Parathyroid adenoma (tissue), 2 donors: ENCODE measurements at regions not wholly inside any gene's neighbourhood (a gene's known extent, or its start where the extent isn't known, plus 50 kb on each side); places are given as distances from the start of the nearest gene placed in this dataset.
A peak's percentile ranks its signal among the peaks of the same experiment; 100 is the strongest.

ENCODE experiments used
- H2AFZ ChIP-seq: fragments of 300-600 bp; sonication (generic); one replicate; pipeline ENCODE4 v1.7.0; 2017; ENCODE audit warnings: antibody characterized with exemption, mild to moderate bottlenecking
- H3K27ac ChIP-seq: fragments of 300-600 bp; sonication (generic); one replicate; pipeline ENCODE4 v1.7.0; 2017
- H3K27me3 ChIP-seq: fragments of 300-600 bp; sonication (generic); one replicate; pipeline ENCODE4 v1.7.0; 2017; ENCODE audit warnings: low read length; ENCODE audit not compliant: control insufficient read depth, insufficient read depth
- H3K36me3 ChIP-seq: fragments of 300-600 bp; sonication (generic); one replicate; pipeline ENCODE4 v1.7.0; 2017; ENCODE audit warnings: low read length; ENCODE audit not compliant: control insufficient read depth, insufficient read depth
- H3K4me1 ChIP-seq: fragments of 300-600 bp; sonication (generic); one replicate; pipeline ENCODE4 v1.7.0; 2017; ENCODE audit warnings: control low read depth
- H3K4me2 ChIP-seq: fragments of 300-600 bp; sonication (generic); one replicate; pipeline ENCODE4 v1.7.0; 2017; ENCODE audit warnings: low read length
- H3K4me3 ChIP-seq: fragments of 300-600 bp; sonication (generic); one replicate; pipeline ENCODE4 v1.7.0; 2017; ENCODE audit warnings: low read depth, low read length
- H3K79me2 ChIP-seq: fragments of 300-600 bp; sonication (generic); one replicate; pipeline ENCODE4 v1.7.0; 2017; ENCODE audit warnings: control low read depth
- H3K9ac ChIP-seq: fragments of 300-600 bp; sonication (generic); one replicate; pipeline ENCODE4 v1.7.0; 2017; ENCODE audit warnings: mild to moderate bottlenecking
- H3K9me3 ChIP-seq: fragments of 300-600 bp; sonication (generic); one replicate; pipeline ENCODE4 v1.7.0; 2017; ENCODE audit warnings: low read length; ENCODE audit not compliant: control insufficient read depth
- TF ChIP-seq, protein P1 (sequence below): fragments of 300-600 bp; sonication (generic); IDR thresholded peaks from one replicate; pipeline ENCODE4 v1.7.0; 2017; ENCODE audit warnings: antibody characterized with exemption, mild to moderate bottlenecking
- donor health status: primary hyperparathyroidism.

DNA sequence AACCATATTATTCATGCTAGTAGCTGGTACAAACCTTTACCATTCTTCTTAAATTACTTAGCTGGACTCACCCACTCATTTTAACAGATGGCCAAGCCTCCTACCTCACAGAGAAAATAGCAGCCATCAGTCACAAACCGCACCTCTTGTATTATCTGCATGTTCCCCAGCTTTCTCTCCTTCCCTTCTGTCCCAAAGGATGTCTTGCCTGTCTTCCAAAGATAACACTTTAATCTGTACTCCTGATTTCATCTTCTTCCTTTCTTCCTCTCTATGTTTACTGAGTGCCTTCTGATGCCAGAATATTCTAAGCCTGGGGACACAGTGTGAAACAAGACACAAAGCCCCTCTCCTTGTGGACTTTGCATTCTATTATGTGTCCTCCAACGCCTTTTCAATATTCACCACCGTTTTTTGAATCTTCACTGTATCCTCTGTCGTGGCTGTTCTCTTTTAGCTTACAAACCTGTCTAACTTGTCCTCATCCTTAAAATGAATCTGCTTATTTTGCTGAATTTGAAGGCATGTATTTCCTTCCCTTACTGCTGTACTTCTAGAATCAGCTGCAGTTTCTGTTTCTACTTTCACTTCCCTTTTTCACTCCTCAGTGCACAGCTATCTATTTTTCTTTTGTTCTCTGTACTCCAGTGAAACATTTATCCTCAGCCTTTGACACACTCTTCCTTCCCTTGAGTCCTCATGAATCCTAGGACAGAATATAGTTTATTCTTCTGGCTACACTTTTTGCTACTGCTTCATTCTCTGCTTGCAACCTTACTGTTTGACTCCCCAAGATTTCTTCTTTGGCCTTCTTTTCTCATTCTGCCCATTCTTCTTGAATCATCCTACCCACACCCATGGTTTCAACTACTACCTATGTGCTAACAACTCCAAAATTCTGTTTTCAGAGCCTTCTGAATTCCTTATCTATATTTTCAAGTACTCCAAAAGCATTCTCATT is 216.9 kb upstream of the SAMSN1 start:
- Histone ChIP-seq H3K4me1 (no peaks in the 10 kb centered on the region), H2AFZ (no peak overlapping the region), H3K79me2 (no peaks in the 10 kb centered on the region), H3K4me3 (no peak overlapping the region), H3K9ac (no peak overlapping the region), H3K4me2 (peak overlapping the region; percentile 6), H3K27ac (no peak overlapping the region), H3K9me3 (no peaks in the 10 kb centered on the region), H3K36me3 (no peaks in the 10 kb centered on the region), H3K27me3 (no peaks in the 10 kb centered on the region)
- TF ChIP-seq, protein P1, sequence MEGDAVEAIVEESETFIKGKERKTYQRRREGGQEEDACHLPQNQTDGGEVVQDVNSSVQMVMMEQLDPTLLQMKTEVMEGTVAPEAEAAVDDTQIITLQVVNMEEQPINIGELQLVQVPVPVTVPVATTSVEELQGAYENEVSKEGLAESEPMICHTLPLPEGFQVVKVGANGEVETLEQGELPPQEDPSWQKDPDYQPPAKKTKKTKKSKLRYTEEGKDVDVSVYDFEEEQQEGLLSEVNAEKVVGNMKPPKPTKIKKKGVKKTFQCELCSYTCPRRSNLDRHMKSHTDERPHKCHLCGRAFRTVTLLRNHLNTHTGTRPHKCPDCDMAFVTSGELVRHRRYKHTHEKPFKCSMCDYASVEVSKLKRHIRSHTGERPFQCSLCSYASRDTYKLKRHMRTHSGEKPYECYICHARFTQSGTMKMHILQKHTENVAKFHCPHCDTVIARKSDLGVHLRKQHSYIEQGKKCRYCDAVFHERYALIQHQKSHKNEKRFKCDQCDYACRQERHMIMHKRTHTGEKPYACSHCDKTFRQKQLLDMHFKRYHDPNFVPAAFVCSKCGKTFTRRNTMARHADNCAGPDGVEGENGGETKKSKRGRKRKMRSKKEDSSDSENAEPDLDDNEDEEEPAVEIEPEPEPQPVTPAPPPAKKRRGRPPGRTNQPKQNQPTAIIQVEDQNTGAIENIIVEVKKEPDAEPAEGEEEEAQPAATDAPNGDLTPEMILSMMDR = no peak

DNA sequence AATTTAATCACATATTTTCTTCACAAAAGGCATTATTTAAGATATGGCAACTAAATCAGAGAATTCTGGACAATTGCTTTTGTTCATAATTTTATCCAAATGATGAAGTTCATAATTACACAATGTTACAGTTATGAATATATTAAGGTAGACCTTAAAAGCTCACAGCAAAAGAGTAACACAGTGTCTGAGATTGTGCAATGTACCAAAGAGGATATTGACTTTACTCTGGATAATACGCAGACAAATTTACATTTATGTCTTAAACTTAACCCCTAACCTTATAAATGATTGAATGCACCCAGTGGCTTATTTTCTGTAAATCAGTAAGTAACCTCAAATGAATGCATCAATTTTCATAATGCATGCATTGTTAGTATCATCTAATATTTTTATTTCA is 216.2 kb upstream of the SAMSN1 start:
- Histone ChIP-seq H3K9me3 (no peaks in the 10 kb centered on the region), H2AFZ (no peak overlapping the region), H3K27me3 (no peaks in the 10 kb centered on the region), H3K4me3 (no peak overlapping the region), H3K4me1 (no peaks in the 10 kb centered on the region), H3K27ac (no peak overlapping the region), H3K79me2 (no peaks in the 10 kb centered on the region), H3K36me3 (no peaks in the 10 kb centered on the region), H3K9ac (no peak overlapping the region), H3K4me2 (no peak overlapping the region)
- TF ChIP-seq, protein P1 = no peak

DNA sequence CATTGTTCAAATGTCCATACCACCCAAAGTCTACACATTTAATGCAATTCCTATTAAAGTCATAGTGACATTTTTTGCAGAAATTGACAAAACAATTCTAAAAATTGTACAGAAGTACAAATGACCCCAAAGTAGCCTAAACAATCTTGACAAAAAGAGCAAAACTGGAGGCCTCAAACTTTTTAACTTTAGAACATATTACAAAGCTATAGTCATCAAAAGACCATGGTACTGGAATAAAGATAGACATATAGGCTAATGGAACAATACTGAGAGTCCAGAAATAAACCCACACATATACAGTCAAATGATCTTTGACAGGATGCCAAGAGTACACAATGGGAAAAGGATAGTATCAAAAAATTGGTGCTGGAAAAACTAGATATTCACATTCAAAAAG is 213.2 kb upstream of the SAMSN1 start:
- Histone ChIP-seq H3K27ac (no peak overlapping the region), H3K4me1 (no peaks in the 10 kb centered on the region)

DNA sequence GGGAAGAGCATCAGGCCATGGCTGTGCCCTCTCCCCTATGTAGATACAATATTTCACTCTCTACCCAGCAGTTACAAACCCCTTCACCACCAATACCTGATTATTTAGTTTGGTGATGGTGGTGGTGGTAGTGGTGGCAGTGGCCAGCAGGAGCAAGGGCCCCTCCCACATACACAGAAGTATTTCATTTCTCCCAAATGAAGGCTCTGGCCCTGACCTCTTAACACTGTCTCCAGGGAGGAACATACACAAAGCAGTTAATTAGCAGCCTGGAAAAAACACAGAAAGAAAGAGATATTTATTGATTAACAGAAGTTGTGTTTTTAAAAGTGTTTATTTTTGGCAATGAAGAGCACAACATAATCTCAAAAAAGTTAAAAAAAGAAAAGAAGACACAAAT is 212.7 kb upstream of the SAMSN1 start:
- Histone ChIP-seq H3K36me3 (no peaks in the 10 kb centered on the region), H3K9ac (no peak overlapping the region), H3K27ac (no peak overlapping the region), H3K4me3 (no peak overlapping the region), H3K4me1 (no peaks in the 10 kb centered on the region), H2AFZ (no peak overlapping the region), H3K9me3 (no peaks in the 10 kb centered on the region), H3K79me2 (no peaks in the 10 kb centered on the region), H3K27me3 (no peaks in the 10 kb centered on the region), H3K4me2 (no peak overlapping the region)
- TF ChIP-seq, protein P1 = no peak

More for the DNA sequence above, 213.2 kb upstream of the SAMSN1 start:
- H3K79me2 ChIP-seq = no peaks in the 10 kb centered on the region
- TF ChIP-seq, protein P1 = no peak
- H3K4me3 ChIP-seq = no peak overlapping the region
- no peak overlapping the region for H3K9ac ChIP-seq
- no peaks in the 10 kb centered on the region for H3K36me3 ChIP-seq
- no peak overlapping the region for H2AFZ ChIP-seq
- no peaks in the 10 kb centered on the region for H3K9me3 ChIP-seq
- no peaks in the 10 kb centered on the region for H3K27me3 ChIP-seq
- H3K4me2 ChIP-seq = no peak overlapping the region
